8988T (cell line): ENCODE measurements at regions not wholly inside any gene's neighbourhood (a gene's known extent, or its start where the extent isn't known, plus 50 kb on each side); places are given as distances from the start of the nearest gene placed in this dataset.

Source experiments
- DNase-seq: peaks from one replicate; pipeline ENCODE4 v3.0.0; 2011

- no peak for DNase-seq
Observed at GRCh38 chr1:90558126-90558525, 159.0 kb downstream of the BARHL2 start.

GRCh38 chr1:90557706-90558105 lies 159.4 kb downstream of the BARHL2 start:
- DNase-seq: no peak

DNA sequence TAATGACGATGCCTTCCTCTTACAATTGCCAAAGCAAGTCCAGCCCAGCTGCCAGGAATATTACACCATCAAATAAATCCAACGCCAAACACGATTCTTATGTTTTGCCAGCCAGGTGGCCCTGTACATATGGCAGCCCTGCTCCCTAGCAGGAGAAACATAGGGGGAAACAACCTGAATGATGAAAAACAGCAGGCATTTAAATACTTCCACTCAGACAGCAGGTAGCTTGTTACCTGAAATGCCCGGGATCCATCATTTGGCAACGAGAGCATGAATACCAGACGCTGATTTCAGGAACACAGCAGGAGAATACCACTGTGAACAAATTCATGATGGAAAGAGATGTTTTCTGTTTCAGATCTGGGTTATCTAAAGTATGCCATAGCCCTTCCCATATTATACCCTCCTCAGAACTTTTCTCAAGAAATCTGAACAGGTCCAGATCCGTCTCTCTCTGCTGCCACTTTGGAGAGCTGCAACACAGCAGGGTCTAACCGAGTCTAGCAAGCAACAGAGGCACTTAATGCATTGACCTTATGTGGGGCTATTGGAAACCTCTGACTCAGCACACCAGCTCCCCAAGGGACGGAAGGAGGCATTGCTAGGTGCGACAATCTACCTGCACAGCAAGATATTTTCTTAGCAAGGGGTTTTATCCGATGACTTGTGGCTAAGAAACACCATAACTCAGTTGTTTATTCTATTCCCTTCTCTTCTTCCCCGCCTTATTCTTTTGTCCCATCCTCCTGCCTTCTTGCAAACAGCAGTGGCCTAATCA lies 166.3 kb downstream of the BARHL2 start:
- no peak for DNase-seq

DNA sequence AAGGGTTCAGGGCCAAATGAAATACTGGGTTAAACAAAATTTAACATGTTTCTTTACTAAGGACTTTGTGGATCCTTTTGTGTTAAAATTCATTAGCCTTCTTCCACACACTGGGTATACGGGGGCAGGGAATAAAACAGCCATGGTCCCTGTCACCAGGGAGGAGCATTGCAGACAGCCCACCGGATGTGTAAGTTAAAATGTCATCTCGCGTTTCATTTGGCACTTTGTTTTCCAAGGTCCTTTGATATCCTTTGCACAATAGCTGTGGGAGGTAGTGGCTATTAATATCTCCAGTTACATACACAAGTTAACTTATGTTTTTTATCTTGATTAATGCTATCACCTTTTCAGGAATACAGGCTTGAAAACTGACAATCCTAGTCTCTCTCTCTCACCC lies 172.7 kb downstream of the BARHL2 start:
- no peak for DNase-seq

DNA sequence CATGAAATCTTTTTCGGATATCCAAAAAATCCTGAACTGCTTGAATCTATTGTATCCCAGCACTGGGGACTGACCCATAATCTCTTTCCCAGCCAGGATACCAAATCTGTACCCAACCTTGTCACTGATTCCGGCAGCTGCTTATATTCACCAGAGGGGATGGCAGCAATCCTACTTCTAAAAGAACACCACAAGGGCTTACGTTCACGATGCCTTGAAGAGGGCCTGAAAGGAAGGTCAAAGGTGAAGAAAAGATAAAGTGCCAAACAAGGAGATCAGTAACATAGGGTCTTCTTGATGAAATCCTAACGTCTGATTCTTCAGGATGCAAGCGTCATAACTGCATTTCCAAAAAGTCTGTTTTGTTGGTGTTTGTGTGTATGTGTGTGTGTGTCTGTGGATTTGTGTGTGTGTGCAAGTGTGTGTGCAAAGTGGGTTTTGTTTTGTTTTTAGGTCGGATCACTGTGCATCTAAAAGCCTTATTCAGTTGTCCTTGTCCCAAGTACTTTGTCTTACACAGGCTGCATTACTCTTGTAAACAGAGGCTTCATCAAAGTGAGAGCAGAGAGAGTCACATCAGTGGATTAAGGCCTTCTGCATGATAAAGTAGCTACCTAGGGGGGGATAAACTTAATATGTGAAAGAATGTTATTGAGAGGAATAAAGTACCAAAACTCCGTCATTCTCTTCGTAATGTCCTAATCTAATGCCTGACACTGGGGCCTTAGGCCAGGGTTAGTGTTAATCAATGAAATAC lies 179.3 kb downstream of the BARHL2 start:
- no peak for DNase-seq

- DNase-seq: no peak
Observed at GRCh38 chr1:90534663-90535295, 182.3 kb downstream of the BARHL2 start.

DNA sequence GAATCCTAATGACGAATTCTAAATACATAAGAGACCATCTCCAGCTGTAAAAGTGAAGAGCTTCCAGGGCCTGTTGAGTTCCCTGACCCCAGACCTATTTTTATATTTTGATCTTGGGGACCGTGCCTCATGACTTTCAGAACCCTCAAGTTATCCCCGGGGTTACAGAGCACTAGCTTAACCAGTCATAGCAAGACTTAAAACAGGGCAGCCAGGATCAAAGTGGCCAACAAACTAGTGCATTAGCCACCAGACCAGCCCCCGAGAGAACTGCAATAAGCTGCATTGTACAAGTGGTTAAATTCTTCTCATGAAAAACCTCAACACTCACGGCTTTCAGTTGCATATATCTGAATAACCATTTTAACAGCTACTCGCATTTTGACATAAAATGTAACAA lies 183.0 kb downstream of the BARHL2 start:
- DNase-seq: no peak

DNA sequence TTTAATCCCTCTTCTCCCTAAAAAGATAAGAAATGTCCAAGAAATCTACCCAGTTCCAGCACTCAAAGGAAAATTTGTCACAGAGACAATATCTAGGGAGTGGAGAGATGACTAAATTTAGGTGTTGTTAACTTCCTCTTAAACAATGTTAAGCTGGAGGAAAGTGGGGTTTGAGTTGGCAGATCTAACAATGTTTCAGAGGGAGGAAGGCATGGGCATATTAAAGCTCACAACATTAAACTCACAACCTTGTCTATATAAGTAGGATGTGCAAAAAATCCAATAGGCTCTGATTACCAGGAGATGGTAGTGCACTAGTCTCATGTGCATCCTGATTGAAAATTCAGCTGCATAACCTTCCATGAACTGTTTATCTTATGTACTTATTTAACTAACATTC lies 190.1 kb downstream of the BARHL2 start:
- no peak for DNase-seq

DNA sequence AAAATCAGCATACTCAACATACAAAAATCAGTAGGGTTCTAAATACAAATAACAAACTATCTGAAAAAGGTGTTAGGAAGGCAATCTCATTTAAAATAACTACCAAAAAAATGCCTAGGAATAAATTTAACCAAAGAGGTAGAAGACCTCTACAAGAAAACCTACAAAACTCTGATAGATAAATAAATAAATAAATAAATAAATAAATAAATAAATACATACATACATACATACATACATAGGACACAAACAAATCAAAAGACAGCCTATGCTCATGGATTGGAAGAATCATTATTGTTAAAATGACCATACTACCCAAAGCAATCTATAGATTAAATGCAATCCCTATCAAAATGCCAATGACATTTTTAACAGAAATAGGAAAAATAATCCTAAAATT lies 194.7 kb downstream of the BARHL2 start:
- no peak for DNase-seq

- no peak for DNase-seq
Observed at GRCh38 chr1:90513956-90514355, 203.1 kb downstream of the BARHL2 start.

DNA sequence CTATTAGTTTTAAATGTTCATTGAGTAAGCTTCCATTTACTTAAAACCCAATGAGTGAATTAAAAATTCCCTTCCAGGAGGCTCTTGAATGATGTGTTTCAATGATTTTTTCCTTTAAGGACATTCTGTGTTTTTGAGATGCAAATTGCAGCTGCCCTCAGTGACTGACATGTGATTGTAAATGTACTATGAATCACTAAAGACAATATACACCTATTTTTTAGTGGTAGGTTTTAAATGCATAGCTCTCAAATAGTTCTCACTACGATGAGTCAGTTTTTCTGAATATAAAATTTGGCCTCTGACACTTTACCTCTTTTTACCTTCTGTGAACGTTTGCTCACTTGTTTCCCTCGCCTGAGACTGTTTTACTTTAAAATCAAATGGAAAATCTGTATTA lies 204.7 kb downstream of the BARHL2 start:
- DNase-seq: no peak

DNA sequence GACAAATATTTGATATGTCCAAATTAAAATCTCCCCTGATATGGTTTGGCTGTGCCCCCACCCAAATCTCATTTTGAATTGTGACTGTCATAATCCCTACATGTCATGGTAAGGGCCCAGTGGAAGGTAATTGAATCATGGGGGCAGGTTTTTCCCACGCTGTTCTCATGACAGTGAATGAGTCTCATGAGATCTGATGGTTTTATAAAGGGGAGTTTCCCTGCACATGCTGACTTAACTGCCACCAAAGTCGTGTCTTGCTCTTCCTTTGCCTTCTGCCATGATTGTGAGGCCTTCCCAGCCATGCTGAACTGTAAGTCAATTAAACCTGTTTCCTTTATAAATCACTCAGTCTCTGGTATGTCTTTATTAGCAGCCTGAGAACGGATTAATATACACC lies 207.0 kb downstream of the BARHL2 start:
- no peak for DNase-seq

- no peak for DNase-seq
Observed at GRCh38 chr1:90509225-90510048, 207.7 kb downstream of the BARHL2 start.

- DNase-seq: no peak
Observed at GRCh38 chr1:90508376-90509167, 208.5 kb downstream of the BARHL2 start.

DNA sequence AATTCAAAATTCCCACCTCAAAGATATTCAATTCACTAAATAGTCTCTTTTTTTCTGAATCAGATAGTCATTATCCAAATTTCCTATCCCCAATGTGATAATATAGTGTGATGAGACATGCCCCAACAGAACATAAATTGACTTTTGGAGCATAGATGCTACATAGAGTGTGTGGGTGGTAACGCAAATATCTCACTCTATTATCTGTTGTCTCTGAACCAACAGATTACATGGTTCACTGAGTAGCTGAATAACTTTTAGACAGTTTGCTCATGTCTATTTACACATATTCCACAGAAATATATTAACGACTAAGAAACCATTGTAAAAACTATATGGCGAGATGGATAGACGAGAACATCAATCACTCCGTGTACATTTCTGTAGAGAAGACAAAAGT lies 209.9 kb downstream of the BARHL2 start:
- DNase-seq: no peak

- no peak for DNase-seq
Observed at GRCh38 chr1:90505806-90506205, 211.3 kb downstream of the BARHL2 start.

DNA sequence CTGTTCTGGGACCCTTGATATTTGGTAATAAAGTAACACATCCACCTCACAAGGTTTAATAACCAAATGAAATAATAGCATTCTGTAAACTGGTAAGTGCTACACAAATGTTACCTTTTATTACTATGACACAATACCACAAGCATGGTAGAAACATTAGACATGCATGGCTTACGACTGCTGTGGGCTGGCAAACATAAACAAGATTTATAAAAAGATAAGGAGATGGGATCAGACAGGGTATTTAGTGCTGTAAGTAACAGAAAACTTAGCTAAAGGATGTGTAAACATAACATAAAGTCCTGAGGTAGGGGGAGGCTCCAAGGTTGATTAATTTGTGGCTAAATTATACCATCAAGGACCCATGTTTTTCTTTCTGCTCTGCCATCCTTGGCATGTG lies 212.6 kb downstream of the BARHL2 start:
- no peak for DNase-seq

- no peak for DNase-seq
Observed at GRCh38 chr1:90502696-90503095, 214.4 kb downstream of the BARHL2 start.

GRCh38 chr1:90502194-90502593 lies 214.9 kb downstream of the BARHL2 start:
- DNase-seq: no peak

DNA sequence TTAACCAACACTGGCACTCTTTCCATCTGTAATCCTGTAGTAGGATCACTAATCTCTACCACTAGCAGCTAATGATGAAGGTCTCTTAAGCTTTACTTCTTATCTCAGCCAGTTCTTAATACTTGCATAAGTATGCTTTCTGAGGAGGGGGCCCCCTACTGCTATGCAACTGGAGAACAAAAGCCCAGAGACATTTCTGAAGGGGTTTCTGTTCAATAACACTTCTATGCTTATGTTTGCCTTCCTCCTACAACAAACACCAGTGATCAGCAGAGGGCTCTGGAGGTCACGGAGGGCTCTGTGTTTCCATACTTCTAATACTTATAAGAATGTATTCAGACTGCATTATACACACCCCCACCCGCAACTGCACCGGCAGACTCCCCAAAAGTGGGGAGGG lies 215.8 kb downstream of the BARHL2 start:
- no peak for DNase-seq

DNA sequence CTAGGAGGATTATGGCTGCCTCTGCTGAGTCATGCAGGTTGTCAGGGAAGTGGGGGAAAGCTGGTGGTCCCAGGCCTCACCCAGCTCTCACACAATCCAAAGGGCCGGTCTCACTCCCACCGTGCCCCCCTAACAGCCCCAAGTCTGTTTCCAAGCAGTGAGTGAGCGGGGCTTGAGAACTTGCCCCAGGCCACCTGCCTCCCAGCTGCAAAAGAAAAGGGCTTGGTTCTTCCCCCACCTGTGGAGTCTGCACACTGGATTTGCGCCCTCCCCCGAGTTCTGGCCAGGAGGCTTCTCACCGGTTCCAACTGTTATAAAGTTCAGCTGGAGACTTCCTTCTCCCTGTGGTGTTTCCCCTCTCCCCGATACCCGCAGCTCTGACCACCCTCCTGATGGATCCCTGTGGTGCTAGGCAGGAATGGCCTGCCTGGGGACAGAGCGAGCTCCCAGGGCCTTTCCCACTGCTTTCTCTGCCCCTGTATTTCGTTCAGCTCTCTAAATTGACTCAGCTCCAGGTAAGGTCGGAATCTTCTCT lies 222.3 kb downstream of the BARHL2 start:
- DNase-seq: no peak

DNA sequence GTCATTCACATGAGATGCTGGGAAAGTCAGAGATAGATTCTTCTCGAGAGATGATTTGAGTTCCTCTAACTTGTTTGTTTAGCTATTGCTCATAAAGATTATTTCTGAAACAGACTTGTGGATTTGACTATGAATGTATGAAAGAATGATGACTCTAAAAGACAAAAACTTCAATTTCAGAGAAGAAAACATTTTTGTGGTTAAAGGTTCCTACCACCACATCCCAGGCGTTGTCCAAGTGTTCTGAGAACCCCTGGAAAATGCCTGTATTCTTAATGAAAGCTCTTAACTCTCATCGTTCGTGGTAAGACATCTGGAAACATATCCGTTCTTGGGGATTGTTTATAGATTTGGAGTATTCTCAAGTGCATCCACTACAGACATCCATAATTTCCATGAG lies 228.7 kb downstream of the BARHL2 start:
- no peak for DNase-seq
